ENCODE measurements at regions not wholly inside any gene's neighbourhood (a gene's known extent, or its start where the extent isn't known, plus 50 kb on each side); places are given as distances from the start of the nearest gene placed in this dataset.

- no peak for FAIRE-seq
- 90% methylated on average over 2 of the region's 2 CpGs; no CpG with 5 or more reads in 1 of the 2 experiments for WGBS, 2 experiments (ENCODE audit: extremely low coverage in 1 of 2, insufficient coverage in 1 of 2, insufficient read length in 1 of 2, insufficient replicate concordance in 2 of 2, low coverage in 1 of 2, low lambda C conversion rate in 2 of 2, missing lambda C conversion rate in 1 of 2)
These were observed 937.4 kb downstream of the IGSF11 start for GRCh38 chr3:118097226-118097625.

More at GRCh38 chr3:118097226-118097625, 937.4 kb downstream of the IGSF11 start:
- Histone ChIP-seq H2BK120ac (replicated peaks; ENCODE audit: low read depth, low read length) (no peak overlapping the region), H3K4ac (replicated peaks; ENCODE audit: insufficient read length, low read depth, low read length) (no peak overlapping the region), H3K18ac (ENCODE audit: extremely low read depth, low read length) (no peak overlapping the region), H3K4me1 (replicated peaks in 1 of 4; ENCODE audit: control insufficient read depth in 3 of 4, insufficient read depth in 4 of 4, low read length in 3 of 4) (no peaks in the 10 kb centered on the region), H4K5ac (ENCODE audit: insufficient read length, low read depth, low read length) (no peak overlapping the region), H4K20me1 (replicated peaks in 1 of 2; ENCODE audit: control insufficient read depth in 1 of 2, insufficient read depth in 2 of 2, low read length in 2 of 2) (no peaks in the 10 kb centered on the region), H2BK20ac (ENCODE audit: low read length) (no peak overlapping the region), H3K56ac (replicated peaks; ENCODE audit: insufficient read length, low read depth, low read length) (no peak overlapping the region), H2BK15ac (ENCODE audit: low read length) (no peak overlapping the region), H3K27ac (ENCODE audit: low read depth, low read length) (no peak overlapping the region), H2AK5ac (ENCODE audit: low read depth, low read length) (no peak overlapping the region), H2BK5ac (ENCODE audit: low read depth, low read length) (no peak overlapping the region), H3K4me3 (ENCODE audit: extremely low read depth in 1 of 4, insufficient read depth in 2 of 4, low read depth in 3 of 4, low read length in 4 of 4) (no peak overlapping the region), H3K9me3 (ENCODE audit: insufficient read depth in 2 of 2, low read depth in 1 of 2, low read length in 1 of 2) (peaks cover 19 to 21% of the 10 kb centered on the region in 2 experiments), H3K9ac (replicated peaks in 1 of 4; ENCODE audit: extremely low read depth in 1 of 4, low read depth in 3 of 4, low read length in 3 of 4) (no peak overlapping the region), H3K23ac (ENCODE audit: insufficient read length) (no peak overlapping the region), H2AFZ (ENCODE audit: low read length) (no peak overlapping the region), H3K79me2 (ENCODE audit: control insufficient read depth in 1 of 2, insufficient read depth in 2 of 2, low read length in 2 of 2) (no peaks in the 10 kb centered on the region), H3K14ac (ENCODE audit: insufficient read length) (no peak overlapping the region), H2BK12ac (ENCODE audit: low read depth, low read length) (no peak overlapping the region), H3K4me2 (ENCODE audit: insufficient read depth in 1 of 2, low read depth in 2 of 2, low read length in 2 of 2) (no peak overlapping the region), H4K8ac (ENCODE audit: extremely low read depth, insufficient read depth, low read length) (no peak overlapping the region), H3K36me3 (ENCODE audit: control insufficient read depth in 2 of 4, insufficient read depth in 4 of 4, low read length in 3 of 4) (peaks cover 0 to 10% (median 0%) of the 10 kb centered on the region in 4 experiments; a peak in 2 of 8 replicates), H3K23me2 (ENCODE audit: low read depth, low read length) (no peaks in the 10 kb centered on the region), H3K27me3 (replicated peaks in 1 of 4; ENCODE audit: control insufficient read depth in 3 of 4, extremely low read depth in 1 of 4, insufficient read depth in 3 of 4, low read length in 3 of 4) (no peaks in the 10 kb centered on the region), H4K91ac (replicated peaks; ENCODE audit: insufficient read length, low read length) (no peak overlapping the region), H3K79me1 (ENCODE audit: low read depth, low read length) (no peaks in the 10 kb centered on the region)
- no peak for DNase-seq (ENCODE audit: low read depth in 1 of 2, low spot score in 2 of 2)
- TF ChIP-seq, protein P1, sequence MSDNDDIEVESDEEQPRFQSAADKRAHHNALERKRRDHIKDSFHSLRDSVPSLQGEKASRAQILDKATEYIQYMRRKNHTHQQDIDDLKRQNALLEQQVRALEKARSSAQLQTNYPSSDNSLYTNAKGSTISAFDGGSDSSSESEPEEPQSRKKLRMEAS (IDR thresholded peaks at IDR 0.05) = no peak
- no peak for TF ChIP-seq POU5F1 (IDR thresholded peaks at IDR 0.05; ENCODE audit: low read depth, low read length)
- no peak for TF ChIP-seq POLR2AphosphoS5 (IDR thresholded peaks at IDR 0.05; ENCODE audit: low read depth, low read length)
- POLR2A ChIA-PET (ENCODE audit: partially characterized antibody) = no interaction called here
- CTCF ChIA-PET (ENCODE audit: partially characterized antibody) = no interaction called here
